Testis (tissue), 2 donors: ENCODE measurements at regions not wholly inside any gene's neighbourhood (a gene's known extent, or its start where the extent isn't known, plus 50 kb on each side); places are given as distances from the start of the nearest gene placed in this dataset.

ENCODE experiments used
- DNase-seq: peaks from one replicate; pipeline ENCODE4 v3.0.0-alpha.2; 2019
- H3K27ac ChIP-seq, 2 donors: fragments of 200-600 bp; sonication (generic); one replicate each; pipeline ENCODE4 v1.5.1; 2019
- H3K27me3 ChIP-seq: fragments of 200-600 bp; sonication (generic); one replicate; pipeline ENCODE4 v1.5.1; 2019
- H3K36me3 ChIP-seq: fragments of 200-600 bp; sonication (generic); one replicate; pipeline ENCODE4 v1.5.1; 2017; ENCODE audit warnings: low read depth; ENCODE audit errors: missing control alignments
- H3K4me1 ChIP-seq: fragments of 200-600 bp; sonication (generic); one replicate; pipeline ENCODE4 v1.5.1; 2019
- H3K4me3 ChIP-seq, 2 donors: fragments of 200-600 bp; sonication (generic); one replicate each; pipeline ENCODE4 v1.5.1; 2017 to 2019
- H3K9me3 ChIP-seq: fragments of 200-600 bp; sonication (generic); one replicate; pipeline ENCODE4 v1.5.1; 2017
- CTCF ChIP-seq, 3 experiments: fragments of 450-650 bp in 2 of 3; fragments of 200-600 bp in 1 of 3; sonication (generic) in 1 of 3; IDR thresholded peaks; one replicate each; pipeline ENCODE4 v1.5.1; 2016 to 2019; ENCODE audit warnings: antibody characterized with exemption in 3 of 3, mild to moderate bottlenecking in 2 of 3, moderate library complexity in 1 of 3
- POLR2A ChIP-seq: fragments of 450-650 bp; IDR thresholded peaks from one replicate; pipeline ENCODE4 v1.6.1; 2017; ENCODE audit warnings: antibody characterized with exemption, mild to moderate bottlenecking, moderate library complexity
- WGBS, 2 donors: methylation state at CpG; one replicate each; pipeline ENCODE4 v1.1.5; 2018; 5-methylcytosine and 5-hydroxymethylcytosine counted together
- intact Hi-C: fragments of 100-400 bp; cut with DNase I; formaldehyde crosslinking; loops from one replicate; pipeline ENCODE4 v1.15.1; 2023; ENCODE audit warnings: low total_unique reads

GRCh38 chr12:124694846-124695497, 127.6 kb upstream of the NCOR2 start:
- Histone ChIP-seq H3K9me3 (no peaks in the 10 kb centered on the region), H3K4me3 (no peak overlapping the region), H3K27me3 (no peaks in the 10 kb centered on the region), H3K27ac (no peak overlapping the region), H3K4me1 (peaks cover 42% of the 10 kb centered on the region), H3K36me3 (no peaks in the 10 kb centered on the region)
- WGBS, 2 donors = 59 to 65% methylated on average over 10 to 14 of the region's 14 CpGs
- intact Hi-C loops = no loop called here
- no peak for TF ChIP-seq CTCF (IDR thresholded peaks at IDR 0.05)
- no peak for TF ChIP-seq POLR2A
- DNase-seq = no peak

- TF ChIP-seq CTCF (IDR thresholded peaks at IDR 0.05) = no peak
- no peak for TF ChIP-seq POLR2A
- no peaks in the 10 kb centered on the region for H3K9me3 ChIP-seq
- WGBS, 2 donors = 56 to 78% methylated on average over 5 of the region's 5 CpGs
- no peaks in the 10 kb centered on the region for H3K36me3 ChIP-seq
- no peak overlapping the region for H3K4me3 ChIP-seq
- H3K4me1 ChIP-seq = peaks cover 35% of the 10 kb centered on the region
- intact Hi-C loops = no loop called here
- no peaks in the 10 kb centered on the region for H3K27me3 ChIP-seq
- H3K27ac ChIP-seq = no peak overlapping the region
- DNase-seq = no peak
These were observed 126.8 kb upstream of the NCOR2 start for GRCh38 chr12:124694250-124694649.

GRCh38 chr12:124693111-124693723, 125.8 kb upstream of the NCOR2 start:
- DNase-seq = no peak
- H3K4me1 ChIP-seq = peaks cover 26% of the 10 kb centered on the region
- no peak for TF ChIP-seq CTCF (IDR thresholded peaks at IDR 0.05)
- no peak for TF ChIP-seq POLR2A
- no peak overlapping the region for H3K4me3 ChIP-seq
- no peaks in the 10 kb centered on the region for H3K9me3 ChIP-seq
- H3K27me3 ChIP-seq = no peaks in the 10 kb centered on the region
- 77 to 85% methylated on average over 17 of the region's 17 CpGs for WGBS, 2 donors
- H3K36me3 ChIP-seq = no peaks in the 10 kb centered on the region
- intact Hi-C loops = no loop called here
- no peak overlapping the region for H3K27ac ChIP-seq

- TF ChIP-seq POLR2A (no peak), CTCF (IDR thresholded peaks at IDR 0.05) (no peak)
- no peak overlapping the region for H3K27ac ChIP-seq
- intact Hi-C loops = no loop called here
- no peak for DNase-seq
- H3K27me3 ChIP-seq = no peaks in the 10 kb centered on the region
- no peak overlapping the region for H3K4me3 ChIP-seq
- H3K36me3 ChIP-seq = no peaks in the 10 kb centered on the region
- no peaks in the 10 kb centered on the region for H3K9me3 ChIP-seq
- H3K4me1 ChIP-seq = peaks cover 27% of the 10 kb centered on the region
These were observed 125.0 kb upstream of the NCOR2 start for GRCh38 chr12:124692443-124692842.

GRCh38 chr12:124691429-124691828, 124.0 kb upstream of the NCOR2 start:
- H3K4me1 ChIP-seq = peaks cover 18% of the 10 kb centered on the region
- H3K27ac ChIP-seq = no peak overlapping the region
- no peaks in the 10 kb centered on the region for H3K36me3 ChIP-seq
- no peaks in the 10 kb centered on the region for H3K9me3 ChIP-seq
- no peaks in the 10 kb centered on the region for H3K27me3 ChIP-seq
- H3K4me3 ChIP-seq = no peak overlapping the region
- TF ChIP-seq CTCF (IDR thresholded peaks at IDR 0.05) (no peak), POLR2A (no peak)
- intact Hi-C loops = no loop called here
- no peak for DNase-seq
- 94 to 96% methylated on average over 1 of the region's 1 CpG for WGBS, 2 donors
